ENCODE measurements at regions not wholly inside any gene's neighbourhood (a gene's known extent, or its start where the extent isn't known, plus 50 kb on each side); places are given as distances from the start of the nearest gene placed in this dataset.
A peak's percentile ranks its signal among the peaks of the same experiment; 100 is the strongest.

GRCh38 chr6:226516-227073 lies 65.7 kb upstream of the DUSP22 start:
- TF ChIP-seq, protein P1, sequence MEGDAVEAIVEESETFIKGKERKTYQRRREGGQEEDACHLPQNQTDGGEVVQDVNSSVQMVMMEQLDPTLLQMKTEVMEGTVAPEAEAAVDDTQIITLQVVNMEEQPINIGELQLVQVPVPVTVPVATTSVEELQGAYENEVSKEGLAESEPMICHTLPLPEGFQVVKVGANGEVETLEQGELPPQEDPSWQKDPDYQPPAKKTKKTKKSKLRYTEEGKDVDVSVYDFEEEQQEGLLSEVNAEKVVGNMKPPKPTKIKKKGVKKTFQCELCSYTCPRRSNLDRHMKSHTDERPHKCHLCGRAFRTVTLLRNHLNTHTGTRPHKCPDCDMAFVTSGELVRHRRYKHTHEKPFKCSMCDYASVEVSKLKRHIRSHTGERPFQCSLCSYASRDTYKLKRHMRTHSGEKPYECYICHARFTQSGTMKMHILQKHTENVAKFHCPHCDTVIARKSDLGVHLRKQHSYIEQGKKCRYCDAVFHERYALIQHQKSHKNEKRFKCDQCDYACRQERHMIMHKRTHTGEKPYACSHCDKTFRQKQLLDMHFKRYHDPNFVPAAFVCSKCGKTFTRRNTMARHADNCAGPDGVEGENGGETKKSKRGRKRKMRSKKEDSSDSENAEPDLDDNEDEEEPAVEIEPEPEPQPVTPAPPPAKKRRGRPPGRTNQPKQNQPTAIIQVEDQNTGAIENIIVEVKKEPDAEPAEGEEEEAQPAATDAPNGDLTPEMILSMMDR (IDR thresholded peaks at IDR 0.05; ENCODE audit: low read depth, low read length) = no peak
- DNase-seq (ENCODE audit: extremely low read depth, low read depth) = no peak

DNA sequence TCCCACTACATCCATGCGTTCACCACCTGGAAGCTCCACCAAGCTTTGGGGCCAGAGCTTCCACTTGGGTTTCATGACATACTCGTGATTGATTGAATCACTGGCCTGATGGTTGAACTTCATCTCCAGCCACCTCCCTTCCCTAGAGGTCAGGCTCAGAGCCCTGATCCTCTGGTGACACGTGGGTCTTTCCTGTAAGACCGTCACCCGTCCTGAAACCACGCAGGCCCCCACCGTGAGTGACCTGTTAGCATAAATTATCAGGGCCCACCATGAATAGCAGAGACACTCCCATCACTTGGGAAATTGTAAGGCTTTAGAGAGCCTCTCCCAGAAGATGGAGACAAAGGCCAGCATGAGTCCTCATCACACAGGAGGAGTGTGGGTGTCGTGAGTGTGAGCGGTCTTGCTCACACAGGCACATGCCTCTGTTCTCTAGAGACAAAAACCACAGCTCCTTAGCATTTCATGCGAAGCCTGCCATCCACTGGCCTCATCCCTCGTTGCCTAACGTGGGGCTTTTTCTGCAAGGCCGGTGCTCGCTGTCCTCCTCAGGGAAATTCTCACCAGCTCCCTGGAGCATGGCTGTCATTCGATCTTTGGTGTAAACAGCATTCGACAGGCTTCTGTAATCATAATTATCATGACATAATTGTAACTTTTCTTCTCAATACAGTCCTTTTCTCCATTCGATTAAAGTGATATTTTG lies 65.1 kb upstream of the DUSP22 start:
- TF ChIP-seq, protein P1 (IDR thresholded peaks at IDR 0.05; ENCODE audit: low read depth, low read length) = peak; percentile 3
- DNase-seq (ENCODE audit: extremely low read depth, low read depth) = no peak

GRCh38 chr6:227812-228338 lies 64.4 kb upstream of the DUSP22 start:
- TF ChIP-seq, protein P1 (IDR thresholded peaks at IDR 0.05; ENCODE audit: low read depth, low read length) = no peak
- no peak for DNase-seq (ENCODE audit: extremely low read depth, low read depth)

GRCh38 chr6:228881-229651 lies 63.2 kb upstream of the DUSP22 start:
- TF ChIP-seq, protein P1 (IDR thresholded peaks at IDR 0.05; ENCODE audit: low read depth, low read length) = no peak
- DNase-seq (ENCODE audit: extremely low read depth, low read depth) = no peak

GRCh38 chr6:231779-232178 lies 60.5 kb upstream of the DUSP22 start:
- TF ChIP-seq, protein P1 (IDR thresholded peaks at IDR 0.05; ENCODE audit: low read depth, low read length) = no peak
- no peak for DNase-seq (ENCODE audit: extremely low read depth, low read depth)

DNA sequence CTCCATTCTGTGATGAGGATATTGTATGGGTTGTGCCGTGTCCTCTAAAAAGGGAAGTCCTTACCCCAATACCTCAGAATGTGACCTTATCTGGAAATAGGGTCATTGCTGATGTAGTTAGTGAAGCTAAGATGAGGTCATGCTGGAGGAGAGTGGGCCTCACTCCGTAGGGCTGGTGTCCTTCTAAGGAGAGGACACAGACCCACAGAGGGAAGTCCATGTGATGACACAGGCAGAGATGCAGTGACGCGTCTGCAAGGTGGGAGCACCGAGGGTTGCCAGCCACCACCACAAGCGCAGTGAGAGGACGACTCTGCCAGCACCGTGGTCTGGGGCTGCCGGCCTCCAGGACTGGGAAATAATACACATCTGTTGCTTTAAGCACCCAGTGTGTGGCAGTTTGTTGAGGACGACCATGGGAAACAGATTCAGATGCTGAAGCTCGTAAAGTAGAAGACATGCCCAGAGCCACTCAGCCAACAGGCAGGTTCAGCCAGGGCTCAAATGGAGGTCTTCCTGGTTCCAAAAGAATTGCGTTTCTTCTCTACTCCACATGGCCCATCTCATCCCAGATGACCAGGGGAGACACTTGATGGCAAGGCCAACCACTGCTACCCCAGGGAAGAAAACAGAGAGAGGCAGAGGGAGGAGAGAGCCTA lies 59.2 kb upstream of the DUSP22 start:
- no peak for DNase-seq (ENCODE audit: extremely low read depth, low read depth)
- TF ChIP-seq, protein P1 (IDR thresholded peaks at IDR 0.05; ENCODE audit: low read depth, low read length) = no peak
